ENCODE measurements at regions not wholly inside any gene's neighbourhood (a gene's known extent, or its start where the extent isn't known, plus 50 kb on each side); places are given as distances from the start of the nearest gene placed in this dataset.

DNA sequence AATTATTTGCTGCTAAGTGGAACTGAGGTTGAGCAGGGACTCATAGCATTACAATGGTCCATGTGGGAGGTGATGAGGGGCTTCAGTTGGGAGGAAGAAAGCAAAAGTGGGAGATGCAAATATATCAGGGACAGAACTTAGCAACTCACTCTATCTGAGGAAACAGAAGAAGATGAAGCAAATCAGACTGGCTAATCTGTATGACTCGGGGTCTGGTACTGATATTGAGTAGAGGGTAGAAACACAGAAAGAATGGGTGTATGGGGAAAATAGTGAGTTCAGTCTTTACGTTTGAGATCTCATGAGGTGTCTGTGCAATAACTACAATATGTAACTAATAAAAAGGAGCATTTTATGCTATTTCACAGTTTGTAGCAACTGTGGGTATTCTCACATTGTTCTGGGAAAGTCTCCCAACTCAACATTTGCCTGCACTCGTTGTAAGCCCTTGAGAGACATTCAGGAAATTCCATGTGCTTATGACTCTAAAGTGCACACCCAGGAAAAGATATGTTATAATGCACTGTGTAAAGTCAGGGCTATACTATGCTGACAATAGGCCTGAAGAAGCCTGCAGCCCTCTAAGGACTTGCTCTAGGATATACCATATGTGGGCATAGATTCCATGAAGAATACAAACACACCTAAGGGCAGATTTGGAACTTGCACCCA is 183.5 kb downstream of the SPRY2 start:
- Mint-ChIP-seq H3K9me3 (no peaks in the 10 kb centered on the region), H3K27ac (no peak overlapping the region), H3K27me3 (ENCODE audit: insufficient read depth, low read depth, poor library complexity) (no peaks in the 10 kb centered on the region), H3K4me1 (no peaks in the 10 kb centered on the region), H3K36me3 (ENCODE audit: low read depth) (no peaks in the 10 kb centered on the region; the same call in 2 of the 3 replicates), H3K4me3 (no peak overlapping the region)
- Histone ChIP-seq H3K4me1 (ENCODE audit: insufficient read depth) (no peaks in the 10 kb centered on the region), H3K4me2 (no peak overlapping the region), H2AFZ (no peak overlapping the region), H3K27ac (ENCODE audit: low read depth) (no peak overlapping the region), H3K36me3 (ENCODE audit: insufficient read depth) (no peaks in the 10 kb centered on the region), H3K4me3 (no peak overlapping the region), H3K9me2 (ENCODE audit: insufficient read depth) (no peaks in the 10 kb centered on the region), H3K79me2 (replicated peaks; ENCODE audit: insufficient read depth) (no peaks in the 10 kb centered on the region), H3K27me3 (ENCODE audit: insufficient read depth) (no peaks in the 10 kb centered on the region), H4K20me1 (replicated peaks; ENCODE audit: insufficient read depth) (no peaks in the 10 kb centered on the region), H3F3A (replicated peaks; ENCODE audit: low read depth) (no peaks in the 10 kb centered on the region)
- ATAC-seq: no peak
- no peak for DNase-seq (ENCODE audit: low spot score)
- TF ChIP-seq NANOG (IDR thresholded peaks at IDR 0.05; ENCODE audit: borderline replicate concordance) (no peak), JUNB (IDR thresholded peaks at IDR 0.05; ENCODE audit: unreplicated experiment) (no peak), CREB1 (CRISPR knock-in tag; IDR thresholded peaks at IDR 0.05; ENCODE audit: low read depth) (no peak), STAT1 (IDR thresholded peaks at IDR 0.05; ENCODE audit: unreplicated experiment) (no peak), ZNF331 (CRISPR knock-in tag; IDR thresholded peaks at IDR 0.05; ENCODE audit: low read depth) (no peak), EZH2phosphoT487 (IDR thresholded peaks at IDR 0.05; ENCODE audit: unreplicated experiment) (no peak), EZH2 (IDR thresholded peaks at IDR 0.05; ENCODE audit: low read depth, unreplicated experiment) (no peak), ZNF114 (CRISPR knock-in tag; IDR thresholded peaks at IDR 0.05) (no peak)
- TF ChIP-seq, protein P1, sequence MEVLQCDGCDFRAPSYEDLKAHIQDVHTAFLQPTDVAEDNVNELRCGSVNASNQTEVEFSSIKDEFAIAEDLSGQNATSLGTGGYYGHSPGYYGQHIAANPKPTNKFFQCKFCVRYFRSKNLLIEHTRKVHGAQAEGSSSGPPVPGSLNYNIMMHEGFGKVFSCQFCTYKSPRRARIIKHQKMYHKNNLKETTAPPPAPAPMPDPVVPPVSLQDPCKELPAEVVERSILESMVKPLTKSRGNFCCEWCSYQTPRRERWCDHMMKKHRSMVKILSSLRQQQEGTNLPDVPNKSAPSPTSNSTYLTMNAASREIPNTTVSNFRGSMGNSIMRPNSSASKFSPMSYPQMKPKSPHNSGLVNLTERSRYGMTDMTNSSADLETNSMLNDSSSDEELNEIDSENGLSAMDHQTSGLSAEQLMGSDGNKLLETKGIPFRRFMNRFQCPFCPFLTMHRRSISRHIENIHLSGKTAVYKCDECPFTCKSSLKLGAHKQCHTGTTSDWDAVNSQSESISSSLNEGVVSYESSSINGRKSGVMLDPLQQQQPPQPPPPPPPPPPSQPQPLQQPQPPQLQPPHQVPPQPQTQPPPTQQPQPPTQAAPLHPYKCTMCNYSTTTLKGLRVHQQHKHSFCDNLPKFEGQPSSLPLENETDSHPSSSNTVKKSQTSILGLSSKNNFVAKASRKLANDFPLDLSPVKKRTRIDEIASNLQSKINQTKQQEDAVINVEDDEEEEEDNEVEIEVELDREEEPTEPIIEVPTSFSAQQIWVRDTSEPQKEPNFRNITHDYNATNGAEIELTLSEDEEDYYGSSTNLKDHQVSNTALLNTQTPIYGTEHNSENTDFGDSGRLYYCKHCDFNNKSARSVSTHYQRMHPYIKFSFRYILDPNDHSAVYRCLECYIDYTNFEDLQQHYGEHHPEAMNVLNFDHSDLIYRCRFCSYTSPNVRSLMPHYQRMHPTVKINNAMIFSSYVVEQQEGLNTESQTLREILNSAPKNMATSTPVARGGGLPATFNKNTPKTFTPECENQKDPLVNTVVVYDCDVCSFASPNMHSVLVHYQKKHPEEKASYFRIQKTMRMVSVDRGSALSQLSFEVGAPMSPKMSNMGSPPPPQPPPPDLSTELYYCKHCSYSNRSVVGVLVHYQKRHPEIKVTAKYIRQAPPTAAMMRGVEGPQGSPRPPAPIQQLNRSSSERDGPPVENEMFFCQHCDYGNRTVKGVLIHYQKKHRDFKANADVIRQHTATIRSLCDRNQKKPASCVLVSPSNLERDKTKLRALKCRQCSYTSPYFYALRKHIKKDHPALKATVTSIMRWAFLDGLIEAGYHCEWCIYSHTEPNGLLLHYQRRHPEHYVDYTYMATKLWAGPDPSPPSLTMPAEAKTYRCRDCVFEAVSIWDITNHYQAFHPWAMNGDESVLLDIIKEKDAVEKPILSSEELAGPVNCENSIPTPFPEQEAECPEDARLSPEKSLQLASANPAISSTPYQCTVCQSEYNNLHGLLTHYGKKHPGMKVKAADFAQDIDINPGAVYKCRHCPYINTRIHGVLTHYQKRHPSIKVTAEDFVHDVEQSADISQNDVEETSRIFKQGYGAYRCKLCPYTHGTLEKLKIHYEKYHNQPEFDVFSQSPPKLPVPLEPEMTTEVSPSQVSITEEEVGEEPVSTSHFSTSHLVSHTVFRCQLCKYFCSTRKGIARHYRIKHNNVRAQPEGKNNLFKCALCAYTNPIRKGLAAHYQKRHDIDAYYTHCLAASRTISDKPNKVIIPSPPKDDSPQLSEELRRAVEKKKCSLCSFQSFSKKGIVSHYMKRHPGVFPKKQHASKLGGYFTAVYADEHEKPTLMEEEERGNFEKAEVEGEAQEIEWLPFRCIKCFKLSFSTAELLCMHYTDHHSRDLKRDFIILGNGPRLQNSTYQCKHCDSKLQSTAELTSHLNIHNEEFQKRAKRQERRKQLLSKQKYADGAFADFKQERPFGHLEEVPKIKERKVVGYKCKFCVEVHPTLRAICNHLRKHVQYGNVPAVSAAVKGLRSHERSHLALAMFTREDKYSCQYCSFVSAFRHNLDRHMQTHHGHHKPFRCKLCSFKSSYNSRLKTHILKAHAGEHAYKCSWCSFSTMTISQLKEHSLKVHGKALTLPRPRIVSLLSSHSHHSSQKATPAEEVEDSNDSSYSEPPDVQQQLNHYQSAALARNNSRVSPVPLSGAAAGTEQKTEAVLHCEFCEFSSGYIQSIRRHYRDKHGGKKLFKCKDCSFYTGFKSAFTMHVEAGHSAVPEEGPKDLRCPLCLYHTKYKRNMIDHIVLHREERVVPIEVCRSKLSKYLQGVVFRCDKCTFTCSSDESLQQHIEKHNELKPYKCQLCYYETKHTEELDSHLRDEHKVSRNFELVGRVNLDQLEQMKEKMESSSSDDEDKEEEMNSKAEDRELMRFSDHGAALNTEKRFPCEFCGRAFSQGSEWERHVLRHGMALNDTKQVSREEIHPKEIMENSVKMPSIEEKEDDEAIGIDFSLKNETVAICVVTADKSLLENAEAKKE (CRISPR knock-in tag; IDR thresholded peaks at IDR 0.05): no peak
- TF ChIP-seq, protein P2, sequence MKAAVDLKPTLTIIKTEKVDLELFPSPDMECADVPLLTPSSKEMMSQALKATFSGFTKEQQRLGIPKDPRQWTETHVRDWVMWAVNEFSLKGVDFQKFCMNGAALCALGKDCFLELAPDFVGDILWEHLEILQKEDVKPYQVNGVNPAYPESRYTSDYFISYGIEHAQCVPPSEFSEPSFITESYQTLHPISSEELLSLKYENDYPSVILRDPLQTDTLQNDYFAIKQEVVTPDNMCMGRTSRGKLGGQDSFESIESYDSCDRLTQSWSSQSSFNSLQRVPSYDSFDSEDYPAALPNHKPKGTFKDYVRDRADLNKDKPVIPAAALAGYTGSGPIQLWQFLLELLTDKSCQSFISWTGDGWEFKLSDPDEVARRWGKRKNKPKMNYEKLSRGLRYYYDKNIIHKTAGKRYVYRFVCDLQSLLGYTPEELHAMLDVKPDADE (IDR thresholded peaks at IDR 0.05): no peak
- TF ChIP-seq, protein P3, sequence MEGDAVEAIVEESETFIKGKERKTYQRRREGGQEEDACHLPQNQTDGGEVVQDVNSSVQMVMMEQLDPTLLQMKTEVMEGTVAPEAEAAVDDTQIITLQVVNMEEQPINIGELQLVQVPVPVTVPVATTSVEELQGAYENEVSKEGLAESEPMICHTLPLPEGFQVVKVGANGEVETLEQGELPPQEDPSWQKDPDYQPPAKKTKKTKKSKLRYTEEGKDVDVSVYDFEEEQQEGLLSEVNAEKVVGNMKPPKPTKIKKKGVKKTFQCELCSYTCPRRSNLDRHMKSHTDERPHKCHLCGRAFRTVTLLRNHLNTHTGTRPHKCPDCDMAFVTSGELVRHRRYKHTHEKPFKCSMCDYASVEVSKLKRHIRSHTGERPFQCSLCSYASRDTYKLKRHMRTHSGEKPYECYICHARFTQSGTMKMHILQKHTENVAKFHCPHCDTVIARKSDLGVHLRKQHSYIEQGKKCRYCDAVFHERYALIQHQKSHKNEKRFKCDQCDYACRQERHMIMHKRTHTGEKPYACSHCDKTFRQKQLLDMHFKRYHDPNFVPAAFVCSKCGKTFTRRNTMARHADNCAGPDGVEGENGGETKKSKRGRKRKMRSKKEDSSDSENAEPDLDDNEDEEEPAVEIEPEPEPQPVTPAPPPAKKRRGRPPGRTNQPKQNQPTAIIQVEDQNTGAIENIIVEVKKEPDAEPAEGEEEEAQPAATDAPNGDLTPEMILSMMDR (conservative IDR thresholded peaks at IDR 0.05; ENCODE audit: low read depth in 2 of 2): no peak
- TF ChIP-seq, protein P4, sequence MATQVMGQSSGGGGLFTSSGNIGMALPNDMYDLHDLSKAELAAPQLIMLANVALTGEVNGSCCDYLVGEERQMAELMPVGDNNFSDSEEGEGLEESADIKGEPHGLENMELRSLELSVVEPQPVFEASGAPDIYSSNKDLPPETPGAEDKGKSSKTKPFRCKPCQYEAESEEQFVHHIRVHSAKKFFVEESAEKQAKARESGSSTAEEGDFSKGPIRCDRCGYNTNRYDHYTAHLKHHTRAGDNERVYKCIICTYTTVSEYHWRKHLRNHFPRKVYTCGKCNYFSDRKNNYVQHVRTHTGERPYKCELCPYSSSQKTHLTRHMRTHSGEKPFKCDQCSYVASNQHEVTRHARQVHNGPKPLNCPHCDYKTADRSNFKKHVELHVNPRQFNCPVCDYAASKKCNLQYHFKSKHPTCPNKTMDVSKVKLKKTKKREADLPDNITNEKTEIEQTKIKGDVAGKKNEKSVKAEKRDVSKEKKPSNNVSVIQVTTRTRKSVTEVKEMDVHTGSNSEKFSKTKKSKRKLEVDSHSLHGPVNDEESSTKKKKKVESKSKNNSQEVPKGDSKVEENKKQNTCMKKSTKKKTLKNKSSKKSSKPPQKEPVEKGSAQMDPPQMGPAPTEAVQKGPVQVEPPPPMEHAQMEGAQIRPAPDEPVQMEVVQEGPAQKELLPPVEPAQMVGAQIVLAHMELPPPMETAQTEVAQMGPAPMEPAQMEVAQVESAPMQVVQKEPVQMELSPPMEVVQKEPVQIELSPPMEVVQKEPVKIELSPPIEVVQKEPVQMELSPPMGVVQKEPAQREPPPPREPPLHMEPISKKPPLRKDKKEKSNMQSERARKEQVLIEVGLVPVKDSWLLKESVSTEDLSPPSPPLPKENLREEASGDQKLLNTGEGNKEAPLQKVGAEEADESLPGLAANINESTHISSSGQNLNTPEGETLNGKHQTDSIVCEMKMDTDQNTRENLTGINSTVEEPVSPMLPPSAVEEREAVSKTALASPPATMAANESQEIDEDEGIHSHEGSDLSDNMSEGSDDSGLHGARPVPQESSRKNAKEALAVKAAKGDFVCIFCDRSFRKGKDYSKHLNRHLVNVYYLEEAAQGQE (IDR thresholded peaks at IDR 0.05; ENCODE audit: unreplicated experiment): no peak

All from GM23338 (cell line).